ENCODE measurements at regions not wholly inside any gene's neighbourhood (a gene's known extent, or its start where the extent isn't known, plus 50 kb on each side); places are given as distances from the start of the nearest gene placed in this dataset.

- Mint-ChIP-seq H3K4me1 (ENCODE audit: unreplicated experiment) (peaks cover 26% of the 10 kb centered on the region), H3K9me3 (ENCODE audit: unreplicated experiment) (no peaks in the 10 kb centered on the region), H3K27ac (ENCODE audit: unreplicated experiment) (no peak overlapping the region), H3K27me3 (ENCODE audit: unreplicated experiment) (no peaks in the 10 kb centered on the region), H3K4me3 (ENCODE audit: unreplicated experiment) (no peak overlapping the region), H3K36me3 (ENCODE audit: low read depth, unreplicated experiment) (no peaks in the 10 kb centered on the region)
- DNase-seq (ENCODE audit: low spot score): no peak
- TF ChIP-seq, protein P1, sequence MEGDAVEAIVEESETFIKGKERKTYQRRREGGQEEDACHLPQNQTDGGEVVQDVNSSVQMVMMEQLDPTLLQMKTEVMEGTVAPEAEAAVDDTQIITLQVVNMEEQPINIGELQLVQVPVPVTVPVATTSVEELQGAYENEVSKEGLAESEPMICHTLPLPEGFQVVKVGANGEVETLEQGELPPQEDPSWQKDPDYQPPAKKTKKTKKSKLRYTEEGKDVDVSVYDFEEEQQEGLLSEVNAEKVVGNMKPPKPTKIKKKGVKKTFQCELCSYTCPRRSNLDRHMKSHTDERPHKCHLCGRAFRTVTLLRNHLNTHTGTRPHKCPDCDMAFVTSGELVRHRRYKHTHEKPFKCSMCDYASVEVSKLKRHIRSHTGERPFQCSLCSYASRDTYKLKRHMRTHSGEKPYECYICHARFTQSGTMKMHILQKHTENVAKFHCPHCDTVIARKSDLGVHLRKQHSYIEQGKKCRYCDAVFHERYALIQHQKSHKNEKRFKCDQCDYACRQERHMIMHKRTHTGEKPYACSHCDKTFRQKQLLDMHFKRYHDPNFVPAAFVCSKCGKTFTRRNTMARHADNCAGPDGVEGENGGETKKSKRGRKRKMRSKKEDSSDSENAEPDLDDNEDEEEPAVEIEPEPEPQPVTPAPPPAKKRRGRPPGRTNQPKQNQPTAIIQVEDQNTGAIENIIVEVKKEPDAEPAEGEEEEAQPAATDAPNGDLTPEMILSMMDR (IDR thresholded peaks at IDR 0.05; ENCODE audit: unreplicated experiment): no peak
Observed at GRCh38 chr2:47315475-47315874, 53.6 kb upstream of the EPCAM start.

GRCh38 chr2:47313728-47314127 is 55.4 kb upstream of the EPCAM start:
- no peaks in the 10 kb centered on the region for H3K9me3 Mint-ChIP-seq (ENCODE audit: unreplicated experiment)
- TF ChIP-seq, protein P1 (IDR thresholded peaks at IDR 0.05; ENCODE audit: unreplicated experiment): no peak
- DNase-seq (ENCODE audit: low spot score): no peak
- H3K36me3 Mint-ChIP-seq (ENCODE audit: low read depth, unreplicated experiment): no peaks in the 10 kb centered on the region
- H3K4me3 Mint-ChIP-seq (ENCODE audit: unreplicated experiment): no peak overlapping the region
- H3K27ac Mint-ChIP-seq (ENCODE audit: unreplicated experiment): no peak overlapping the region
- peaks cover 26% of the 10 kb centered on the region for H3K4me1 Mint-ChIP-seq (ENCODE audit: unreplicated experiment)
- H3K27me3 Mint-ChIP-seq (ENCODE audit: unreplicated experiment): no peaks in the 10 kb centered on the region

DNA sequence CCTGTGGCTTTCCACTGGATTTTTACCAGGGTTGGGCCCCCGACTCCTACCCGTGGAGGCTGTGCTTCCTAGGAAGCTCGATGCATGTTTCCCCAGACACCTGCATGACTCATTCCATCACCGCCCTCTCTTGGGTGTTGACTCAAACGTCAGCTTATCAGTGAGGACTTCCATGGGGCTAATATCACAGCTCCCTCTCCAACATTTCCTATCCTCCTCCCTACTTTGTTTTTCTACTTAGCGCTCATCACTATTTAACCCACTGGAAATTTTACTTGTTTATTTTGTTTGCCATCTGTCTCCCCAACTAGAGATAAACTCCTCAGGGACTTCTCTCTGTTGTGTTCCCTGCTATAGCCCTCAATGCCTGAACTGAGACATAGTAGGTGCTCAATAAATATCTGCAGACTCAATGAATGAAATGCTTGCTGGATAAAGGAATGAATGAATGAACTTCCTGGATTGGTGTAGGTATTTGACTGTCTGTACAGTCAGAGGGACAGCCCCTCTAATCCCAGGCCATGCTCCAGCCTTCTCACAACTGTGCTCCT is 55.9 kb upstream of the EPCAM start:
- TF ChIP-seq, protein P1 (IDR thresholded peaks at IDR 0.05; ENCODE audit: unreplicated experiment): no peak
- no peaks in the 10 kb centered on the region for H3K27me3 Mint-ChIP-seq (ENCODE audit: unreplicated experiment)
- no peak for DNase-seq (ENCODE audit: low spot score)
- H3K27ac Mint-ChIP-seq (ENCODE audit: unreplicated experiment): no peak overlapping the region
- H3K36me3 Mint-ChIP-seq (ENCODE audit: low read depth, unreplicated experiment): no peaks in the 10 kb centered on the region
- H3K4me3 Mint-ChIP-seq (ENCODE audit: unreplicated experiment): no peak overlapping the region
- H3K4me1 Mint-ChIP-seq (ENCODE audit: unreplicated experiment): peaks cover 26% of the 10 kb centered on the region
- no peaks in the 10 kb centered on the region for H3K9me3 Mint-ChIP-seq (ENCODE audit: unreplicated experiment)

- Mint-ChIP-seq H3K4me1 (ENCODE audit: unreplicated experiment) (peaks cover 26% of the 10 kb centered on the region), H3K9me3 (ENCODE audit: unreplicated experiment) (no peaks in the 10 kb centered on the region), H3K36me3 (ENCODE audit: low read depth, unreplicated experiment) (no peaks in the 10 kb centered on the region), H3K4me3 (ENCODE audit: unreplicated experiment) (no peak overlapping the region), H3K27me3 (ENCODE audit: unreplicated experiment) (no peaks in the 10 kb centered on the region), H3K27ac (ENCODE audit: unreplicated experiment) (no peak overlapping the region)
- no peak for DNase-seq (ENCODE audit: low spot score)
- TF ChIP-seq, protein P1 (IDR thresholded peaks at IDR 0.05; ENCODE audit: unreplicated experiment): no peak
Observed at GRCh38 chr2:47312491-47312850, 56.6 kb upstream of the EPCAM start.

- H3K4me3 Mint-ChIP-seq (ENCODE audit: unreplicated experiment): no peak overlapping the region
- no peaks in the 10 kb centered on the region for H3K9me3 Mint-ChIP-seq (ENCODE audit: unreplicated experiment)
- no peak overlapping the region for H3K27ac Mint-ChIP-seq (ENCODE audit: unreplicated experiment)
- no peaks in the 10 kb centered on the region for H3K36me3 Mint-ChIP-seq (ENCODE audit: low read depth, unreplicated experiment)
- TF ChIP-seq, protein P1 (IDR thresholded peaks at IDR 0.05; ENCODE audit: unreplicated experiment): no peak
- no peaks in the 10 kb centered on the region for H3K27me3 Mint-ChIP-seq (ENCODE audit: unreplicated experiment)
- DNase-seq (ENCODE audit: low spot score): no peak
- peaks cover 26% of the 10 kb centered on the region for H3K4me1 Mint-ChIP-seq (ENCODE audit: unreplicated experiment)
Observed at GRCh38 chr2:47311764-47312490, 57.2 kb upstream of the EPCAM start.

Data from endothelial cell (in vitro differentiated cells).